ENCODE measurements at regions not wholly inside any gene's neighbourhood (a gene's known extent, or its start where the extent isn't known, plus 50 kb on each side); places are given as distances from the start of the nearest gene placed in this dataset.

DNA sequence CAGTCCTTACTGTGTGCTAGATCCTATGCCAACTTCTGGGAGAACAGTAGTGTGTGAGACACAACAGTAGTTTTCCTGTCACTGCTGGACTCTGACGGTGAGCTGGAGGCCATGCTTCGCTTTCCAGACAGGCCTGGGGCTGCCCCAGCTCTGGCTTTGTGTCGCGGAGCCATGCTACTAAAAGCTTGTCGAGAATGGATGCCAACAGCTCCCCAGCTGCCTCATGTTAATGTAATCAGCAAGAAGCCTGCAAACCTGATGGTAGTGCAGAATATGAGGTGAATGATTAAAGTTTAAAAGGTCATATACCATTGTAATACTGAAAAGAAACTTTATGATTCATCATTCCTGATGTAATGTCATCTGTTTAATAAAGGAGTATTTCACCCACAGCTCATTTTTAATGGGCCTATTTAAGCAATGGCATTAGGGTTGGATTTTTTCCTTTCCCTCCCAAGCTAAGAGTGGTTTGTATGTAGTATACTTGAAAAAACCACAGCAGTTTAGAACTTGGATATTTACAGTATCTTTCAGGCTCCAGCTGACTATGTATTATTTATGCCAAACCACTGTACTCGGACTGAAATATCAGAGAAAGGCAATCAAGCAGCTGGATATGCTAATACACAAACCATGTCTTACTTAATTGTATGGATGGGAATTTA, 343.0 kb downstream of the NUF2 start:
- DNase-seq: no peak

- DNase-seq: no peak
These were observed 346.7 kb downstream of the NUF2 start for GRCh38 chr1:163668472-163668871.

- no peak for DNase-seq
These were observed 349.4 kb downstream of the NUF2 start for GRCh38 chr1:163670989-163671757.

GRCh38 chr1:163672976-163673758, 351.4 kb downstream of the NUF2 start:
- no peak for DNase-seq

- no peak for DNase-seq
These were observed 352.0 kb downstream of the NUF2 start for GRCh38 chr1:163673759-163674151.

GRCh38 chr1:163674236-163674635, 352.5 kb downstream of the NUF2 start:
- no peak for DNase-seq

DNA sequence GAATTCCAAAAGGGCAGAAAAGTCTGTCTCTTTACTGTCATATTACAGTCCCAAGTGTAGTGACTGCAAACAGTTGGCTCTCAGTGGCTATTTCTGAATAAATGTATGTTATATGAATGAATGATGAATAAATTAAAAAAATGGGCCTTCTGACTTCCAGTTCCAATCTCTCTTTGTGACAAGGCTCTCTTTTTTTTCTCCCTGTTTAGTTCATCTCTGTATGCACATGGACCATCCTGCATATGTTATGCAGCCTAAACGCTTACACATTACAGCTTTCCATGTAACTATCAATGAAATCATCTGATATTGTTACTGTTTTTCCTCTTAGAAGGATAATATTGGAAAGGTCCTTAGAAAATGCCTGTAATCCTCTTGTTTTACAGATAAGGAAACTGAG, 363.0 kb downstream of the NUF2 start:
- no peak for DNase-seq

- no peak for DNase-seq
These were observed 370.5 kb downstream of the NUF2 start for GRCh38 chr1:163692266-163692665.

GRCh38 chr1:163697137-163697536, 375.4 kb downstream of the NUF2 start:
- no peak for DNase-seq

DNA sequence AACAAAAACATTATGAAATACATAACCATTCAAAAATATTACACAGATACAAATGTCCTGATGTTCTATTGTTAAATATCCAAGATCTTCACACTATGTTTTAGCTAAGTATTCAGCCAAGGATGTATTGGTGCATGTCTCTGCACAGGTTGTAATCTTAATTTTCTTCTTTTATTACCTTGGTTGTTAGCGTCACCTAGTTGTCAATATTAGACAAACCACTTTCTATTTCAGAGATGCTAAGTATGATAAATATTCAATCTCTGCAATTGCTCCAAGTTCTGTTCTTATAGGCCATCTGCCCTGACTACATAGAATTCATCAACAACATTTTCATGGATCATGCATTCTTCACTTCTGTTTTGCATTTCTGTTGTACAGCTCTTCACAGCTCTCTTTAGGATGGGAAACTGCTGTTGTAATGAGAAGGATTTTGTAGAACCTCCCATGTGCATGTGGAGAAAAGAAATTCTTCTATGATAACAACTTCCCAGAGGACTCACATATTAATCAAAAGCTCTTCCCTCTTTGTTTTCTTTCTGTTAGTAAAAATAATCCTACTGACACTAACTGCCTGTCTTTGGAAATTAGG, 380.1 kb downstream of the NUF2 start:
- no peak for DNase-seq

GRCh38 chr1:163703794-163704193, 382.0 kb downstream of the NUF2 start:
- no peak for DNase-seq

DNA sequence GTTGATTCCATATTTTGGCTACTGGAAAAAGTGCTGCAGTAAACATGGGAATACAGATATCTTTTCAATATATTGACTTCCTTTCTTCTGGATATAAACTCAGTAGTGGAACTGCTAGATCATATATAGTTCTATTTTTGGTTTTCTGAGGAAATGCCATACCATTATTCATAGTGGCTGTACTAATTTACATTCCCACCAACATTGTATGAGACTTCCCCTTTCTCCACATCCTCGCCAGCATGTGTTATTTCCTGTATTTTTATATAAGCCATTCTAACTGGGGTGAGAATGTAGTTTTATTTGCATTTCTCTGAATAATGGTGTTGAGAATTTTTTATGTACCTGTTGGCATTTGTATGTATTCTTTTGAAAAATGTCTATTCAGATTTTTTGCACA, 385.2 kb downstream of the NUF2 start:
- no peak for DNase-seq

DNA sequence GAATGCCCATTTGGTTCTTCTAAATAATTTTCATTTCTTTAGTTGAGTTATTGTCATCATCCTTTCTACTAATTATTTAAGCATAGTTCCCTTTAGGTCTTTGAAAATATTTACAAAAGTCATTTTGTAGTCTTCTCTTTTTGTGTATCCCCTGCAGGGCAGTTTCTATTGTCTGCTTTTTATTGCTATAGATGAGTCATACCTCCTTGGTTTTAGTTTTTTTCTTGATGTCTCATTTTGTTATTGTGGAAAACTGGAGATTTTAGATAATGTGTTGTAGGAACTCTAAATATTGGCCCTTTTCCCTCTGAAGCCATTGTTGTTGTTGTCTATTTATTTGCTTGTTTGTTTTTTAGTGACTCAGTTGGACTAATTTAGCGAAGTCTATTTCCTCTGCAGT, 387.9 kb downstream of the NUF2 start:
- no peak for DNase-seq

- no peak for DNase-seq
These were observed 390.6 kb downstream of the NUF2 start for GRCh38 chr1:163712321-163712720.

- DNase-seq: no peak
These were observed 398.5 kb downstream of the NUF2 start for GRCh38 chr1:163720294-163720693.

GRCh38 chr1:163725551-163725950, 403.8 kb downstream of the NUF2 start:
- no peak for DNase-seq

- DNase-seq: no peak
These were observed 408.7 kb downstream of the NUF2 start for GRCh38 chr1:163730411-163730821.

DNA sequence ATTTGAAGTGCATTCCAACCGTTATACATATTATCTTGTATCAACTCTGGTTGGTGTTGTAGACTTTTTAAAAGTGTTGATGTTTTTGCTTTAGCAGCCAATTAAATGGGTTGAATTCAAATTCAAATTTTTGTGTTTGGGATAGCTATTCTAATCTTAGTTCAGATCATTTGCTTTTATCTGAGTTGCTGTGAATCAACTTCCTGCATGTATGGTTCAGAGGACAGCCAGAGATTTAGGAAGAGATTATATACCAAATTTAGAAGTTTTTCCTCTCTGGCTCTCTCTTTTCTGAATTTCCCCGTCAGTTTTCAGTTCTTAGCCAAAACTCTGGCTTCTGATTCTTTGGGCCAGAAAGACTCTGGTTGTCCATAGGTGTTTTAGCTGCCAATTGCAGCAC, 415.5 kb downstream of the NUF2 start:
- no peak for DNase-seq

GRCh38 chr1:163744301-163744887, 422.6 kb downstream of the NUF2 start:
- DNase-seq: no peak

DNA sequence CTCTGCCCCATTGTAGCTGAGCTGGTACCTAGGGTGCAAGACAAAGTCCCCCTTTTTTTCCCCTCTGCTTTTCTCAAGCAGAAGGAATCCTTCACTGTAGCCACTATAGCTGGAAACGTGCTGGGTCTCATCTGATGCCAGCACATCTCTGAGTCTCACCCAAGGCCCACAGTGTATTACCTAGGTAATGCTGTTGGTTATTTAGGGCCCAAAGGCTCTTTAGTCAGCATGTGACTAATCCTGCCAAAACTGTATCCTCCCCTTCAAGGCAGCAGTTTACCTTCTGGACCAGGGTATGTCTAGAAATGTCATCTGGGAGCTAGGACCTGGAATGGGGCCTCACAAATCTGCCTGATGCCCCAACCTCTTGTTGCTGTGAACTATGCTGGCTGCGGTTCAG, 423.4 kb downstream of the NUF2 start:
- no peak for DNase-seq

- DNase-seq: no peak
These were observed 425.5 kb downstream of the NUF2 start for GRCh38 chr1:163747261-163747660.

DNA sequence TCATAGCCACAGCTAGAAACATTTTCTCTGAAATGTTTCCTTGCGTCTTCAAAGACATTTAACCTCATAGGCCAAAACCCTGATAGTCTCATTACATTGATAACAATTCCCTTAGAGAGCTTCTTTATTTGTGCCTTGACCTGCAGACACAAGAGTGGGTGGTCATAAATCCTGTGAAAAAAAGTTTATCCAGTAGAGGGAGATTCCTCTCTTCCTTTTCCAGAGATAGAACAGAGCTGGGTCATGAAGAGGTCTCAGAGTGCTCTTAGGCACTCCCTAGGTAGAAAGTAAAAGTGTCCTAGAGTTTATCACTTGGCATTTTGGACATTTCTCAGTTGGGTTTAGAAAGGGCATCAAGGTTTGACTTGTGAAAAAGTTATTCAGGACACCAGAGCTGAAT, 426.1 kb downstream of the NUF2 start:
- no peak for DNase-seq
